OCI-LY1 (cell line): ENCODE measurements at regions not wholly inside any gene's neighbourhood (a gene's known extent, or its start where the extent isn't known, plus 50 kb on each side); places are given as distances from the start of the nearest gene placed in this dataset.

ENCODE experiments used
- CTCF ChIP-seq: fragments of 200-600 bp; sonication (generic), shearing (Covaris generic); IDR thresholded peaks from 2 replicates; pipeline ENCODE4 v1.5.1; 2017; ENCODE audit warnings: mild to moderate bottlenecking, antibody characterized with exemption, low read length, moderate library complexity, mixed read lengths
- EZH2 ChIP-seq: fragments of 200-600 bp; sonication (generic), shearing (Covaris generic); IDR thresholded peaks from 2 replicates; pipeline ENCODE4 v1.8.0; 2017; ENCODE audit warnings: borderline replicate concordance, mixed run types, mild to moderate bottlenecking, antibody characterized with exemption, low read length, moderate library complexity, mixed read lengths

- no peak for TF ChIP-seq CTCF
- TF ChIP-seq EZH2 = no peak
These were observed 142.0 kb downstream of the COL6A3 start for GRCh38 chr2:237271698-237272652.
